ENCODE measurements at regions not wholly inside any gene's neighbourhood (a gene's known extent, or its start where the extent isn't known, plus 50 kb on each side); places are given as distances from the start of the nearest gene placed in this dataset.

DNA sequence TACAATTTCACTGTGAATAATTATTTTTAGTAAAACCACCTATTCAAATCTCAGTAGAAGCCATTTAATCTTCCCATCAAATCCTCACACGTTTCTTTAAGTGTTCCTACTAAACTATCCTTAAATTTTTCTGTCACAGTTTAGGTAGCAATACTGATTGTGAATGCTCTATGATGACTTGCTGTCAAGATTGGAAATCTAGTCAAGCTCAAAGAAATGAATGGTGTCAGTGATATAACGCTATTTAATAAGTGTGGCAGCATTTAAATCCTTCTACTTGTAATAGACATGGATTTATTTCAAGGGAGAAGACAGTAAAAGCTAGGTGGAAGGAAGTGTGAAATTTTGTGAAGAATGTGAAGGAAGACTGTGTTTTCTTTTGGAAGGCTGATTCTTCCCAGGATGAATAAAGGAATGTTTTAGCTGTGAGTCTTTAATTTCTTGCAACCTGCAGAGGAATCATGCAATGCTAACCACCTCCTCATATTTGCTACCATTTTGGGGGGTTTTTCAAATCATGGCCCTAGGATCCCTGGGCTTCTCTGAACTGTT lies 936.7 kb upstream of the NEGR1 start:
- TF ChIP-seq, protein P1, sequence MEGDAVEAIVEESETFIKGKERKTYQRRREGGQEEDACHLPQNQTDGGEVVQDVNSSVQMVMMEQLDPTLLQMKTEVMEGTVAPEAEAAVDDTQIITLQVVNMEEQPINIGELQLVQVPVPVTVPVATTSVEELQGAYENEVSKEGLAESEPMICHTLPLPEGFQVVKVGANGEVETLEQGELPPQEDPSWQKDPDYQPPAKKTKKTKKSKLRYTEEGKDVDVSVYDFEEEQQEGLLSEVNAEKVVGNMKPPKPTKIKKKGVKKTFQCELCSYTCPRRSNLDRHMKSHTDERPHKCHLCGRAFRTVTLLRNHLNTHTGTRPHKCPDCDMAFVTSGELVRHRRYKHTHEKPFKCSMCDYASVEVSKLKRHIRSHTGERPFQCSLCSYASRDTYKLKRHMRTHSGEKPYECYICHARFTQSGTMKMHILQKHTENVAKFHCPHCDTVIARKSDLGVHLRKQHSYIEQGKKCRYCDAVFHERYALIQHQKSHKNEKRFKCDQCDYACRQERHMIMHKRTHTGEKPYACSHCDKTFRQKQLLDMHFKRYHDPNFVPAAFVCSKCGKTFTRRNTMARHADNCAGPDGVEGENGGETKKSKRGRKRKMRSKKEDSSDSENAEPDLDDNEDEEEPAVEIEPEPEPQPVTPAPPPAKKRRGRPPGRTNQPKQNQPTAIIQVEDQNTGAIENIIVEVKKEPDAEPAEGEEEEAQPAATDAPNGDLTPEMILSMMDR (IDR thresholded peaks at IDR 0.05): no peak
- TF ChIP-seq POLR2A (IDR thresholded peaks at IDR 0.05): no peak

Data from ovary (tissue), 3 donors.